Spleen (tissue), 11 donors: ENCODE measurements at regions not wholly inside any gene's neighbourhood (a gene's known extent, or its start where the extent isn't known, plus 50 kb on each side); places are given as distances from the start of the nearest gene placed in this dataset.

Experiments
- DNase-seq: peaks from one replicate; pipeline ENCODE4 v3.0.0-alpha.2; 2020
- H3K27ac ChIP-seq, 8 donors: fragments of 200-600 bp; sonication (generic) in 7 of 8; 1 replicate in 4 of 8; 2 replicates in 4 of 8; pipeline versions ENCODE4 v1.5.0 to v1.8.0; 2016 to 2021; ENCODE audit warnings: inconsistent platforms in 4 of 8, mild to moderate bottlenecking in 4 of 8, moderate library complexity in 1 of 8
- H3K27me3 ChIP-seq, 7 donors: fragments of 200-600 bp; sonication (generic) in 6 of 7; replicated peaks in 1 of 7; 1 replicate in 4 of 7; 2 replicates in 3 of 7; pipeline versions ENCODE4 v1.5.0 to v1.8.0; 2016 to 2021; ENCODE audit warnings: inconsistent platforms in 3 of 7, mild to moderate bottlenecking in 1 of 7
- H3K36me3 ChIP-seq, 6 donors: fragments of 200-600 bp; sonication (generic) in 5 of 6; 1 replicate in 4 of 6; 2 replicates in 2 of 6; pipeline versions ENCODE4 v1.5.0 to v1.8.0; 2016 to 2021; ENCODE audit warnings: inconsistent platforms in 2 of 6
- H3K4me1 ChIP-seq, 6 donors: fragments of 200-600 bp; sonication (generic) in 5 of 6; 1 replicate in 3 of 6; 2 replicates in 3 of 6; pipeline versions ENCODE4 v1.5.0 to v1.8.0; 2016 to 2021; ENCODE audit warnings: inconsistent platforms in 3 of 6
- H3K4me3 ChIP-seq, 8 donors: fragments of 200-600 bp; sonication (generic) in 7 of 8; 1 replicate in 4 of 8; 2 replicates in 4 of 8; pipeline versions ENCODE4 v1.5.0 to v1.8.0; 2016 to 2021; ENCODE audit warnings: inconsistent platforms in 4 of 8, mild to moderate bottlenecking in 4 of 8, moderate library complexity in 2 of 8
- H3K9me3 ChIP-seq, 8 donors: fragments of 200-600 bp; sonication (generic) in 7 of 8; 1 replicate in 4 of 8; 2 replicates in 4 of 8; pipeline versions ENCODE4 v1.5.0 to v1.8.0; 2016 to 2021; ENCODE audit warnings: inconsistent platforms in 4 of 8
- POLR2A ChIP-seq, 3 donors: fragments of 450-650 bp; IDR thresholded peaks; one replicate each; pipeline ENCODE4 v1.5.1; 2017; ENCODE audit warnings: antibody characterized with exemption in 3 of 3, mild to moderate bottlenecking in 1 of 3
- POLR2AphosphoS5 ChIP-seq, 3 donors: sonication (generic); formaldehyde crosslinking; IDR thresholded peaks; one replicate each; pipeline ENCODE4 v1.5.1; 2017; ENCODE audit warnings: antibody characterized with exemption in 3 of 3
- WGBS, 5 donors: extraction: QIAGEN DNeasy Blood & Tissue Kit in 3 of 5; methylation state at CpG; one replicate each; pipeline versions ENCODE4 v1.1.5 to v1.1.7; 2013 to 2018; 5-methylcytosine and 5-hydroxymethylcytosine counted together
- intact Hi-C: fragments of 100-400 bp; cut with DNase I; formaldehyde crosslinking; loops from one replicate; pipeline ENCODE4 v1.15.0; 2023; ENCODE audit warnings: low total_unique reads
- TF ChIP-seq, protein P1 (sequence below), 11 experiments: fragments of 200-600 bp in 7 of 11; fragments of 450-650 bp in 4 of 11; sonication (generic) in 4 of 11; IDR thresholded peaks in 8 of 11; conservative IDR thresholded peaks in 3 of 11; 1 replicate in 7 of 11; 2 replicates in 4 of 11; pipeline versions ENCODE4 v1.4.0 to v1.8.0; 2016 to 2021; ENCODE audit warnings: antibody characterized with exemption in 11 of 11, inconsistent platforms in 4 of 11, mild to moderate bottlenecking in 1 of 11
- donor health status: healthy with polysubstance abuse.
- donor health status: DM: no; HTN: no; CAD: no; lungs with moderate emphysema.
- donor health status: DM: no; HTN: no; CAD: no.
- donor health status: Bipolar disorder and iron deficiency.
- donor health status: healthy.
- donor health status: DM: no; HTN: no; CAD: no.
- donor health status: DM: yes; HTN: yes; CAD: no.

- no peak for DNase-seq
- Histone ChIP-seq H3K36me3 (no peaks in the 10 kb centered on the region), H3K4me1 (no peaks in the 10 kb centered on the region), H3K27ac (no peak overlapping the region), H3K9me3 (peaks cover 0 to 19% (median 2%) of the 10 kb centered on the region in 8 donors), H3K27me3 (no peaks in the 10 kb centered on the region), H3K4me3 (no peak overlapping the region)
- 62 to 83% (median 80%) methylated on average over 4 of the region's 4 CpGs for WGBS, 5 donors
- TF ChIP-seq, protein P1, sequence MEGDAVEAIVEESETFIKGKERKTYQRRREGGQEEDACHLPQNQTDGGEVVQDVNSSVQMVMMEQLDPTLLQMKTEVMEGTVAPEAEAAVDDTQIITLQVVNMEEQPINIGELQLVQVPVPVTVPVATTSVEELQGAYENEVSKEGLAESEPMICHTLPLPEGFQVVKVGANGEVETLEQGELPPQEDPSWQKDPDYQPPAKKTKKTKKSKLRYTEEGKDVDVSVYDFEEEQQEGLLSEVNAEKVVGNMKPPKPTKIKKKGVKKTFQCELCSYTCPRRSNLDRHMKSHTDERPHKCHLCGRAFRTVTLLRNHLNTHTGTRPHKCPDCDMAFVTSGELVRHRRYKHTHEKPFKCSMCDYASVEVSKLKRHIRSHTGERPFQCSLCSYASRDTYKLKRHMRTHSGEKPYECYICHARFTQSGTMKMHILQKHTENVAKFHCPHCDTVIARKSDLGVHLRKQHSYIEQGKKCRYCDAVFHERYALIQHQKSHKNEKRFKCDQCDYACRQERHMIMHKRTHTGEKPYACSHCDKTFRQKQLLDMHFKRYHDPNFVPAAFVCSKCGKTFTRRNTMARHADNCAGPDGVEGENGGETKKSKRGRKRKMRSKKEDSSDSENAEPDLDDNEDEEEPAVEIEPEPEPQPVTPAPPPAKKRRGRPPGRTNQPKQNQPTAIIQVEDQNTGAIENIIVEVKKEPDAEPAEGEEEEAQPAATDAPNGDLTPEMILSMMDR (IDR thresholded peaks at IDR 0.05 in 8 of 11, conservative IDR thresholded peaks at IDR 0.05 in 3 of 11), result no peak
- TF ChIP-seq POLR2AphosphoS5 (IDR thresholded peaks at IDR 0.05), result no peak
- no peak for TF ChIP-seq POLR2A (IDR thresholded peaks at IDR 0.05)
- intact Hi-C loops, result no loop called here
Measured at GRCh38 chr14:26849514-26849913, 251.7 kb upstream of the NOVA1 start.

- Histone ChIP-seq H3K9me3 (peaks cover 0 to 19% (median 2%) of the 10 kb centered on the region in 8 donors), H3K4me1 (no peaks in the 10 kb centered on the region), H3K27ac (no peak overlapping the region), H3K27me3 (no peaks in the 10 kb centered on the region), H3K4me3 (no peak overlapping the region), H3K36me3 (no peaks in the 10 kb centered on the region)
- DNase-seq, result no peak
- 83 to 90% (median 85%) methylated on average over 6 of the region's 6 CpGs for WGBS, 5 donors
- intact Hi-C loops, result no loop called here
- TF ChIP-seq, protein P1 (IDR thresholded peaks at IDR 0.05 in 8 of 11, conservative IDR thresholded peaks at IDR 0.05 in 3 of 11), result no peak
- TF ChIP-seq POLR2A (IDR thresholded peaks at IDR 0.05), result no peak
- no peak for TF ChIP-seq POLR2AphosphoS5 (IDR thresholded peaks at IDR 0.05)
Measured at GRCh38 chr14:26851793-26852192, 254.0 kb upstream of the NOVA1 start.

- TF ChIP-seq POLR2A (IDR thresholded peaks at IDR 0.05) (no peak), POLR2AphosphoS5 (IDR thresholded peaks at IDR 0.05) (no peak)
- TF ChIP-seq, protein P1 (IDR thresholded peaks at IDR 0.05 in 8 of 11, conservative IDR thresholded peaks at IDR 0.05 in 3 of 11), result no peak
- no peak for DNase-seq
- WGBS, 5 donors, result 66 to 76% (median 68%) methylated on average over 7 of the region's 7 CpGs
- no peak overlapping the region for H3K4me3 ChIP-seq
- no peaks in the 10 kb centered on the region for H3K36me3 ChIP-seq
- intact Hi-C loops, result no loop called here
- no peaks in the 10 kb centered on the region for H3K4me1 ChIP-seq
- H3K27me3 ChIP-seq, result no peaks in the 10 kb centered on the region
- peaks cover 0 to 15% (median 2%) of the 10 kb centered on the region in 8 donors for H3K9me3 ChIP-seq
- no peak overlapping the region for H3K27ac ChIP-seq
Measured at GRCh38 chr14:26855077-26855753, 257.4 kb upstream of the NOVA1 start.

DNA sequence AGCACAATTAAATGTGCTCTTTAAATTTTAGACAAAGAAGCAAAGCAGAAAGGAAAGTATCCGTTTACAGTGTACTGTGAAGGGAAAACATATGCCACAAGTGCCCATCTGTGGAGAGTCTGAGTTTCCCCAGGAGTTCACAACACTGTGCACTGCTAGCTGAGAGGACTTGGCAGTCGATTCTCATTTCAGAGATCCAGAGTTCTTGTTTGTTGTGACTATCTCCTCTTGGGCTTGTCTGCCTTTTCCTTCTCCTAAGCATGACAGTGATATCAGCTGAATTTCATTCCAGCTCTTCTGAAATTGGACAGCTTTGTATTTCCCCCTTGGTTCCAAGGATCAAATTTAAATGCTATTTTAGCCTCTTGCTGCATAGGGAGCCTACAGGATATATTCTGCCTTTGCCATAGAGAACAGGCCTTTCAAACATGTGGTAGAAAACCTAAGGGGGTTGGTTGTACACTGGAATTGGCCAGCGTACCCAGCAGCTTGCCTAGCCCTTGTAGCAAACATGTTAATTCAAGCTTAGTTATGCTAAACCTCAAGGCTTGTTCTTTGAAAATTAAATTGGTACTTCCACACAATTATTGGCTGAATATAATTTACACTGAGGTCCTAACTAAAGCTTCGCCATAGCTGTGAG lies 259.2 kb upstream of the NOVA1 start:
- Histone ChIP-seq H3K4me3 (no peak overlapping the region), H3K36me3 (no peaks in the 10 kb centered on the region), H3K27ac (no peak overlapping the region), H3K27me3 (no peaks in the 10 kb centered on the region), H3K9me3 (peaks cover 0 to 4% (median 0%) of the 10 kb centered on the region in 8 donors), H3K4me1 (no peaks in the 10 kb centered on the region)
- 58 to 83% (median 70%) methylated on average over 4 of the region's 4 CpGs for WGBS, 5 donors
- no peak for DNase-seq
- TF ChIP-seq POLR2AphosphoS5 (IDR thresholded peaks at IDR 0.05), result no peak
- TF ChIP-seq POLR2A (IDR thresholded peaks at IDR 0.05), result no peak
- intact Hi-C loops, result no loop called here
